ENCODE measurements at regions not wholly inside any gene's neighbourhood (a gene's known extent, or its start where the extent isn't known, plus 50 kb on each side); places are given as distances from the start of the nearest gene placed in this dataset.
"Not testable (repeated sequence)": the region's sequence is repeated elsewhere in the genome, so short reads cannot be mapped to it uniquely, and the experiment has no call there.

- not testable (repeated sequence) for H3K4me3 ChIP-seq (ENCODE audit: low read length); H3K4me1 ChIP-seq (ENCODE audit: insufficient read depth, low read length); H3K27me3 ChIP-seq (ENCODE audit: insufficient read depth, low read length); H3K9me3 ChIP-seq (ENCODE audit: insufficient read depth, low read depth, low read length); H3K9ac ChIP-seq (ENCODE audit: low read depth, low read length); H3K36me3 ChIP-seq (ENCODE audit: insufficient read depth, low read depth, low read length); H3K27ac ChIP-seq (ENCODE audit: low read length)
These were observed 507.5 kb downstream of the STK39 start for GRCh38 chr2:167739921-167740320.

- no peak overlapping the region for H3K4me3 ChIP-seq (ENCODE audit: low read length)
- no peak overlapping the region for H3K27ac ChIP-seq (ENCODE audit: low read length)
- peaks cover 24% of the 10 kb centered on the region for H3K4me1 ChIP-seq (ENCODE audit: insufficient read depth, low read length)
- H3K27me3 ChIP-seq (ENCODE audit: insufficient read depth, low read length), result no peaks in the 10 kb centered on the region
- no peak overlapping the region for H3K9ac ChIP-seq (ENCODE audit: low read depth, low read length)
- H3K36me3 ChIP-seq (ENCODE audit: insufficient read depth, low read depth, low read length), result no peaks in the 10 kb centered on the region
- H3K9me3 ChIP-seq (ENCODE audit: insufficient read depth, low read depth, low read length), result no peaks in the 10 kb centered on the region
These were observed 513.6 kb downstream of the STK39 start for GRCh38 chr2:167733747-167734146.

- Histone ChIP-seq H3K9ac (ENCODE audit: low read depth, low read length) (no peak overlapping the region), H3K36me3 (ENCODE audit: insufficient read depth, low read depth, low read length) (no peaks in the 10 kb centered on the region), H3K4me1 (ENCODE audit: insufficient read depth, low read length) (peaks cover 24% of the 10 kb centered on the region), H3K9me3 (ENCODE audit: insufficient read depth, low read depth, low read length) (no peaks in the 10 kb centered on the region), H3K4me3 (ENCODE audit: low read length) (peak overlapping the region; percentile 29; the same call in 1 of the 2 replicates), H3K27ac (ENCODE audit: low read length) (peak overlapping the region; percentile 43), H3K27me3 (ENCODE audit: insufficient read depth, low read length) (no peaks in the 10 kb centered on the region)
These were observed 515.1 kb downstream of the STK39 start for GRCh38 chr2:167732326-167732725.

GRCh38 chr2:167729911-167730310 is 517.5 kb downstream of the STK39 start:
- Histone ChIP-seq H3K9me3 (ENCODE audit: insufficient read depth, low read depth, low read length) (no peaks in the 10 kb centered on the region), H3K27me3 (ENCODE audit: insufficient read depth, low read length) (no peaks in the 10 kb centered on the region), H3K9ac (ENCODE audit: low read depth, low read length) (no peak overlapping the region), H3K36me3 (ENCODE audit: insufficient read depth, low read depth, low read length) (no peaks in the 10 kb centered on the region), H3K27ac (ENCODE audit: low read length) (no peak overlapping the region), H3K4me1 (ENCODE audit: insufficient read depth, low read length) (peaks cover 24% of the 10 kb centered on the region), H3K4me3 (ENCODE audit: low read length) (no peak overlapping the region)

GRCh38 chr2:167726788-167727187 is 520.6 kb downstream of the STK39 start:
- H3K36me3 ChIP-seq (ENCODE audit: insufficient read depth, low read depth, low read length), result no peaks in the 10 kb centered on the region
- no peaks in the 10 kb centered on the region for H3K27me3 ChIP-seq (ENCODE audit: insufficient read depth, low read length)
- H3K27ac ChIP-seq (ENCODE audit: low read length), result no peak overlapping the region
- no peak overlapping the region for H3K4me3 ChIP-seq (ENCODE audit: low read length)
- no peak overlapping the region for H3K9ac ChIP-seq (ENCODE audit: low read depth, low read length)
- H3K9me3 ChIP-seq (ENCODE audit: insufficient read depth, low read depth, low read length), result no peaks in the 10 kb centered on the region
- H3K4me1 ChIP-seq (ENCODE audit: insufficient read depth, low read length), result peaks cover 11% of the 10 kb centered on the region

GRCh38 chr2:167721593-167721992 is 525.8 kb downstream of the STK39 start:
- Histone ChIP-seq H3K36me3 (ENCODE audit: insufficient read depth, low read depth, low read length) (no peaks in the 10 kb centered on the region), H3K4me3 (ENCODE audit: low read length) (no peak overlapping the region), H3K27ac (ENCODE audit: low read length) (no peak overlapping the region), H3K27me3 (ENCODE audit: insufficient read depth, low read length) (no peaks in the 10 kb centered on the region), H3K4me1 (ENCODE audit: insufficient read depth, low read length) (peaks cover 6% of the 10 kb centered on the region; the same call in 1 of the 2 replicates), H3K9me3 (ENCODE audit: insufficient read depth, low read depth, low read length) (no peaks in the 10 kb centered on the region), H3K9ac (ENCODE audit: low read depth, low read length) (no peak overlapping the region)

GRCh38 chr2:167719410-167719809 is 528.0 kb downstream of the STK39 start:
- H3K27me3 ChIP-seq (ENCODE audit: insufficient read depth, low read length), result no peaks in the 10 kb centered on the region
- peaks cover 6% of the 10 kb centered on the region; the same call in 1 of the 2 replicates for H3K4me1 ChIP-seq (ENCODE audit: insufficient read depth, low read length)

GRCh38 chr2:167718560-167718959 is 528.8 kb downstream of the STK39 start:
- no peaks in the 10 kb centered on the region for H3K27me3 ChIP-seq (ENCODE audit: insufficient read depth, low read length)
- no peaks in the 10 kb centered on the region for H3K9me3 ChIP-seq (ENCODE audit: insufficient read depth, low read depth, low read length)
- peaks cover 6% of the 10 kb centered on the region; the same call in 1 of the 2 replicates for H3K4me1 ChIP-seq (ENCODE audit: insufficient read depth, low read length)
- H3K9ac ChIP-seq (ENCODE audit: low read depth, low read length), result no peak overlapping the region
- no peaks in the 10 kb centered on the region for H3K36me3 ChIP-seq (ENCODE audit: insufficient read depth, low read depth, low read length)
- no peak overlapping the region for H3K4me3 ChIP-seq (ENCODE audit: low read length)
- no peak overlapping the region for H3K27ac ChIP-seq (ENCODE audit: low read length)

More at GRCh38 chr2:167719410-167719809, 528.0 kb downstream of the STK39 start:
- no peaks in the 10 kb centered on the region for H3K9me3 ChIP-seq (ENCODE audit: insufficient read depth, low read depth, low read length)
- H3K9ac ChIP-seq (ENCODE audit: low read depth, low read length), result no peak overlapping the region
- no peak overlapping the region for H3K4me3 ChIP-seq (ENCODE audit: low read length)
- no peaks in the 10 kb centered on the region for H3K36me3 ChIP-seq (ENCODE audit: insufficient read depth, low read depth, low read length)
- no peak overlapping the region for H3K27ac ChIP-seq (ENCODE audit: low read length)

- H3K9ac ChIP-seq (ENCODE audit: low read depth, low read length), result no peak overlapping the region
- H3K4me3 ChIP-seq (ENCODE audit: low read length), result no peak overlapping the region
- no peaks in the 10 kb centered on the region for H3K36me3 ChIP-seq (ENCODE audit: insufficient read depth, low read depth, low read length)
- no peaks in the 10 kb centered on the region for H3K9me3 ChIP-seq (ENCODE audit: insufficient read depth, low read depth, low read length)
- peaks cover 11% of the 10 kb centered on the region; the same call in 1 of the 2 replicates for H3K4me1 ChIP-seq (ENCODE audit: insufficient read depth, low read length)
- no peak overlapping the region for H3K27ac ChIP-seq (ENCODE audit: low read length)
- H3K27me3 ChIP-seq (ENCODE audit: insufficient read depth, low read length), result no peaks in the 10 kb centered on the region
These were observed 531.5 kb downstream of the STK39 start for GRCh38 chr2:167715932-167716331.

GRCh38 chr2:167715498-167715897 is 531.9 kb downstream of the STK39 start:
- H3K9ac ChIP-seq (ENCODE audit: low read depth, low read length); H3K27ac ChIP-seq (ENCODE audit: low read length); H3K9me3 ChIP-seq (ENCODE audit: insufficient read depth, low read depth, low read length); H3K4me3 ChIP-seq (ENCODE audit: low read length); H3K36me3 ChIP-seq (ENCODE audit: insufficient read depth, low read depth, low read length); H3K27me3 ChIP-seq (ENCODE audit: insufficient read depth, low read length): not testable (repeated sequence)
- peaks cover 11% of the 10 kb centered on the region; the same call in 1 of the 2 replicates for H3K4me1 ChIP-seq (ENCODE audit: insufficient read depth, low read length)

- no peaks in the 10 kb centered on the region for H3K27me3 ChIP-seq (ENCODE audit: insufficient read depth, low read length)
These were observed 535.1 kb downstream of the STK39 start for GRCh38 chr2:167712275-167712674.

GRCh38 chr2:167708998-167709397 is 538.4 kb downstream of the STK39 start:
- H3K9ac ChIP-seq (ENCODE audit: low read depth, low read length), result no peak overlapping the region
- H3K9me3 ChIP-seq (ENCODE audit: insufficient read depth, low read depth, low read length), result no peaks in the 10 kb centered on the region
- no peak overlapping the region for H3K27ac ChIP-seq (ENCODE audit: low read length)
- no peaks in the 10 kb centered on the region for H3K27me3 ChIP-seq (ENCODE audit: insufficient read depth, low read length)
- H3K36me3 ChIP-seq (ENCODE audit: insufficient read depth, low read depth, low read length), result no peaks in the 10 kb centered on the region
- H3K4me1 ChIP-seq (ENCODE audit: insufficient read depth, low read length), result peaks cover 11% of the 10 kb centered on the region; the same call in 1 of the 2 replicates
- no peak overlapping the region for H3K4me3 ChIP-seq (ENCODE audit: low read length)

More at GRCh38 chr2:167712275-167712674, 535.1 kb downstream of the STK39 start:
- peaks cover 11% of the 10 kb centered on the region; the same call in 1 of the 2 replicates for H3K4me1 ChIP-seq (ENCODE audit: insufficient read depth, low read length)
- no peaks in the 10 kb centered on the region for H3K9me3 ChIP-seq (ENCODE audit: insufficient read depth, low read depth, low read length)
- H3K27ac ChIP-seq (ENCODE audit: low read length), result no peak overlapping the region
- no peak overlapping the region for H3K9ac ChIP-seq (ENCODE audit: low read depth, low read length)
- no peaks in the 10 kb centered on the region for H3K36me3 ChIP-seq (ENCODE audit: insufficient read depth, low read depth, low read length)
- H3K4me3 ChIP-seq (ENCODE audit: low read length), result no peak overlapping the region
